ENCODE measurements at regions not wholly inside any gene's neighbourhood (a gene's known extent, or its start where the extent isn't known, plus 50 kb on each side); places are given as distances from the start of the nearest gene placed in this dataset.

DNA sequence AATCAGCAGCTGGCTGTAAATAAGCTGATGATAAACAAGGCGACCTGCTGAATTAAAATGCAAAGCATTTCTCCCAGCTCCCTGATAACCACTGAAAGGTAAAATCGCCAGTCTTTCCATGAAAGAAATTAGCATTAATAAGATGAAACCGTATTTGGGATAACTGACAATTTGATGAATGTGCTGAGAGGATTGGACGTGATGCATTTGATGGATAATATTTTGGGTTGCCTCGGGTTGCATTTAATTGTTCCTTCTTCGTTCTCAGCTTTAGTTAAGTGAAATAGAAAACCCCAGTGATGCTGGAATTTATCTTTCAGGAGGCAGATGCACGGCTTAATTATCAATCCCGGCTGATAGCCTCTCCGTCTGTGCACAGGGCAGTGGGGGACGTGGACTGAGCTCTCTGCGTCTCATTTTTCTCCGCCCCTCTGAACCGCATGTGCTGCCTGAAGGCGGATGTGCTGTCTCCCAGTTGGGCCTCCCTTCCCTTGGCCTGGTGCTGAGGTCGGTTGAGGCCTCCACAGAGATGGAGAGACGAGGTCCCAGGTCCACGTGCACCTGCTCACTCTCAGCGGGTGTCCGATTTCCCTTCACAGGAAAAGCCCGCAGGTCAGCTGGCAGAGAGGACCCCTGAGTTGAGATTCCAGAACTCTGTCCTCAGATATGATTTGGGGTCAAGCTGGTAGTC lies 846.2 kb downstream of the BRD1 start:
- no peak for DNase-seq

DNA sequence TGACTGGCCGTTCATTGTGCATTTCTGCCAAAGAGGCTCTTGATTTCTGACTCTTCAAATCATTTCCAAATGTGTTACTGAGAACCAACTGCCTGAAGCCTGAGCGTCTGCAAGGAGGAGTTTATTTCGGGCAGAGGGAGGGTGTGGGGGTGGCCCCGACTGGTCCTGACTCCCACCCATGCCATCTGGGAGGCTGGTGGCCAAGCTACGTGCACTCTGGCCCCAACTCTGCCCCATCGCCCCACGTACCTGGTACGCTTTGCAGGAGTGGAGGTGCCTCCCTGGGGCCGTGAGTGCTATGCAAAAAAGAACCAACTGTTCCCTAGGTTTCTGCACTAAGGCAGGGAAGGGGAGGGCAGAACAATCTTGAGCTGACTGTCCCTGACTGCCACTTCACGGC lies 846.8 kb downstream of the BRD1 start:
- no peak for DNase-seq

- DNase-seq, result no peak
Observed at GRCh38 chr22:48980409-48980808, 847.3 kb downstream of the BRD1 start.

- DNase-seq, result no peak
Observed at GRCh38 chr22:48979482-48979881, 848.2 kb downstream of the BRD1 start.

DNA sequence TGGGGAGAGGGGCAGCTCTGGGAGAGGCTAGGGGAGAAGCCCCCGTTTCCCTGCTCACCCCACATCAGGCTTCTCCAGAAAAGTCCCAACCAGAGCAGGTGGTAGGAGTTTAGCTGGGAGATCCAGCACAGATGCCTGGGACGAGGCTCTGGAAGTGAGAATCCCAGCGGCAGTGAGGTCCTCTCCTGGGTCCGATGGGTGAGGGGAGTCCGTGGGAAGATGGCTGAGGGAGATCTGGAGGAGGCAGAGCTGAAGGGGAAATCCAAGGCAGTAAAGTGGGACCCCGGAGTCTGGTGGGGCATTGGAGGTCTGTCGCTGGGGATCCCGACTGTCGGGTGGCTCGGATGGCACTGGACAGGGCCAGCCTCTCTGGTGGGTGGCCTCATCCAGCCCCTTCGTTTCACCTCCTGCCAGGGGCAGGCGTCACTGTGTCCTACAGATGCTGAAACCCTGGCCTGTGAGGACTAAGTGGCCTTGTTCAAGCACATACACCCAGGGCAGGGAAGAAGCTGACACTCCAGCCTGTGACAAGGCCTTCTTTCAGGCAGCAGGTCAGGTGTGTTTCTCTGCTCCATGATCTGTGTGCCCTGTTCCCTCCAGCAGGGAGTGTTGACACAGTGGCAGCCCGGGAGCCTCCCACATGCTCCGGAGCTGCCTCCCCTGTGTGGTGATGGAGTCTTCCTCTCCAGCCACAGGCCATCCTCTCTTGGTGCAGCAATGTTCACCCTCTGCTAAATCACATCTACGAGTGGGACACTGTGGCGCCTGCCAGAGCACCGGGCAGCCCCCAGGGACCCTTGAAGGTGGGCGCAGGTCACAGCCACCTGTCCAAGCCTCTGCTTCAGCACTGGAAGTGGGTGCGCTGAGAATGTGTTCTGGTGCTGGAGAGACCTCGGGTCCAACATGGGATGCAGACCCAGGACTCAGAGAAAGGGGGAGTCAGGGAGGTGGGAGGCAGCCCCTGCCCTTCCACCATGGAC lies 850.8 kb downstream of the BRD1 start:
- no peak for DNase-seq

DNA sequence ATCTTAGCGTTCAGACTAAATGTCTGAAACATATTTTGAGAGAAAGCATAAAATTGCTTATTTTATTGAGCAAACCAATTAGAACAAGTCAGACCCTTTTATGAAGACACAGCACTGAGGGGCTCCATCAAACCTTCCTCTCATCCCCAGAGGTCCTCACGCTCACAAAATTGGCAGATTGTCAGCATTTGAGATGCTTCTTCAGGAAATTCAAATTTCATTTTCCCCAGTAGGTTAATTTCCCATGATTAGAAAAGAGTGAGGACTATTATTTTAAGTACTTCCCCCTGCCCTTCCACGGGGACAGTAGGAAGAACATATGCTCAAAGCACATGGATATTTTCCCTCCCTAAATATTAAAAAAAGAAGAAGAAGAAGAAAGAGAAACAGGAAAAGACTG lies 851.8 kb downstream of the BRD1 start:
- no peak for DNase-seq

- no peak for DNase-seq
Observed at GRCh38 chr22:48975316-48975741, 852.3 kb downstream of the BRD1 start.

- DNase-seq, result no peak
Observed at GRCh38 chr22:48974443-48975315, 853.0 kb downstream of the BRD1 start.

- no peak for DNase-seq
Observed at GRCh38 chr22:48973694-48974041, 854.0 kb downstream of the BRD1 start.

GRCh38 chr22:48972979-48973693 lies 854.5 kb downstream of the BRD1 start:
- DNase-seq, result no peak

GRCh38 chr22:48968201-48968959 lies 859.3 kb downstream of the BRD1 start:
- DNase-seq, result no peak

GRCh38 chr22:48963405-48963804 lies 864.3 kb downstream of the BRD1 start:
- DNase-seq, result no peak

DNA sequence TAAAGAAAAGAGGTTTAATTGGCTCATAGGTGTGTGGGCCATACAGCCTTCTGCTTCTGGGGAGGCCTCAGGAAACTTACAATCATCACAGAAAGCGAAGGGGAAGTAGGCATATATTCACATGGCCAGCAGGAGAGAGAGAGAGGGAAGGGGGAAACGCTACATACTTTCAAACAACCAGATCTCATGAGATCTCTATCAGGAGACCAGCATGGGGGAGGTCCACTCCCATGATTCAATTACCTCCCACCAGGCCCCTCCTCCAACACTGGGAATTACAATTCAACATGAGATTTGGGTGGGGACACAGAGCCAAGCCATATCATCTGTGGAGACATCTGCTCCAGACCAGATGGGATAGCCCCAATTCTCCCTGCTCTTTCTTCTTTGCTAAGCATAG lies 866.0 kb downstream of the BRD1 start:
- no peak for DNase-seq

- no peak for DNase-seq
Observed at GRCh38 chr22:48960980-48961660, 866.6 kb downstream of the BRD1 start.

- no peak for DNase-seq
Observed at GRCh38 chr22:48960576-48960975, 867.1 kb downstream of the BRD1 start.

GRCh38 chr22:48959496-48959895 lies 868.2 kb downstream of the BRD1 start:
- no peak for DNase-seq

GRCh38 chr22:48957987-48958321 lies 869.7 kb downstream of the BRD1 start:
- no peak for DNase-seq

DNA sequence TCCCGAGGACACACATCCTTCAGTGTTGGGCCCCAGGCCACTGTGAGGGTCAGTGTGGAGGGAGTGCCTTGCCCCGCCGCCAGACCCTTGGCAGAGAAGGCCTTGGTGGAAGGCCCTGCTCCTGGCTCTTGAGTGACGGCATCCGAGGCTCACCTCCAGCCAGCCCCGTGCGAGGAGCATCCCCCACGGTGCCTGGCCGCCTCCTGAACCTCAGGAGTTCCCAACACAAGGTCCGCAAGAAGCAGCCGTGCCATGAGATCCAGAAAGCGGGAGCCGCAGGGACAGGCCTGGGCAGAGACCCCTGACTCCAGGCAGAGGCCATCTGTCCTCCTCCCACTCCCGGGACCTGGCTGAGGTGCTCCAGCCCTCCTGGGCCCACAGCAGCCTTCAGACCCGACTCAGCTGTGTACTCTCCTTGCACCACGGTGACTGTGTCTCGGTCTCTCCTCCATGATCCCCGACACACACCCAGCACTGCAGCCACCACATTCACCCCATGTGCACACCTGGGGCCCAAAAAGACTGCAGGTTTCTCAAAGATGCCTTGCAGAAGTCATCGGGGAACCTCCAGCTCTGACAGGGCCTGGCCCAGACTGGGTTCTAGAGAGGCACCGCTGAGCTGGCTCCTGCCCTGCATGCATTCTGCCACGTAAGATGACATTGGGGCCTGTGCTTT lies 870.2 kb downstream of the BRD1 start:
- DNase-seq, result no peak

DNA sequence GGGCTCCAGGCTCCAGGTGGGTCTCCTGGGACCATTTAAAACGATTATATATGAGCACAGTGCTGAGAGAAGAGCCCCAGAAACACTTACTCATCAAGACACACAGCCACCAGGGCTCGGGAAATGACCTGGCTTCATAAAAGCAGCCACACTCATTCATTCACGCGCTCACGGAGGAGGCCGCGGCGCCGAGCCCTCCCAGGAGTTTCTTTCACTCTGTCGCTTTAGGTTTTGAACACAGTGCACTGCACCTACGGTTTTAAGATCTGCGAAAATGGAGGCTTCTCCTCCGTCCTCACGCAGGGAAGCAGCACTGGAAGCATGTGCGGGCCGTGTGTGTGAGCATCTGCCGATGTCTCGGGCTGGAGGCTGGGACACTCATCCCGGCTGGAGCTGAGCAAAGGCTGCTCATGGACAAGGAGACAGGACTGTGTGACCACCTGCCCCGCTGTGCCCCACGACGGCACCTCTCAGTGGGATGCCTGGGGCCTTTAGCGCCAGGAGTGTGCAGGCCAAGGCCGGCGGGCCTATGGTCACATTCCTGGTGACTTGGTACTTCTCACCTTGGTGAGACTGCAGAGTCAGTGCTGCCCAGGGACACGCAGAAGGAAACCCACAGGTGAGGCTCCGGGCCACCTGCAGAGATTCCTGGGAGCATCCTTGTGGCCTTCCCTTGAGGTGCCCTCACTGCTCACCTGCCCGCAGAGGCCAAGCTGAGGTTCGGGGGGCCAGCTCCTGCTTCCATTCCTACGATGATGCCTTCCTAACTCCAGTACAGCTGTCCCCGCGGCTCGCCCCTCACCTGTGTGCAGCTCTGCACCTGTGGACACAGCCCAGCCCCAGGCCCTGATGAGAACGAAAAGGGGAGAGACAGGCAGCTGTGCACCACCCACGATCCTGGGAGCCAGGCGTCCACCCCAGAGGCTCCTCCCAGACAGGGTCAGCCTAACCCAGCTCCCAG lies 872.0 kb downstream of the BRD1 start:
- DNase-seq, result no peak

All from NCI-H1417 treated with DMSO at 0.1 percent for 48 hours (cell line).